Thymus (tissue), 11 donors: ENCODE measurements at regions not wholly inside any gene's neighbourhood (a gene's known extent, or its start where the extent isn't known, plus 50 kb on each side); places are given as distances from the start of the nearest gene placed in this dataset.

Experiments used
- DNase-seq, 9 donors: peaks; one replicate each; pipeline ENCODE4 v3.0.0-alpha.2; 2013; ENCODE audit warnings: low spot score in 9 of 9, low read depth in 6 of 9, missing footprints in 1 of 9
- H3K27ac ChIP-seq, 2 donors: one replicate each; pipeline ENCODE4 v1.5.1; 2013; ENCODE audit warnings: control low read depth in 1 of 2, low read depth in 1 of 2, low read length in 1 of 2, mild to moderate bottlenecking in 1 of 2, moderate library complexity in 1 of 2
- H3K27me3 ChIP-seq, 2 donors: one replicate each; pipeline ENCODE4 v1.5.1; 2013; ENCODE audit warnings: low read length in 1 of 2; ENCODE audit not compliant: control insufficient read depth in 2 of 2, insufficient read depth in 1 of 2
- H3K36me3 ChIP-seq, 2 donors: one replicate each; pipeline ENCODE4 v1.5.1; 2013; ENCODE audit warnings: low read length in 1 of 2, mild to moderate bottlenecking in 1 of 2, moderate library complexity in 1 of 2; ENCODE audit not compliant: control insufficient read depth in 2 of 2, insufficient read depth in 2 of 2
- H3K4me1 ChIP-seq, 2 donors: one replicate each; pipeline ENCODE4 v1.5.1; 2013; ENCODE audit warnings: low read length in 2 of 2; ENCODE audit not compliant: control insufficient read depth in 2 of 2, insufficient read depth in 2 of 2
- H3K4me3 ChIP-seq, 2 donors: one replicate each; pipeline ENCODE4 v1.5.1; 2013; ENCODE audit warnings: low read length in 2 of 2, control low read depth in 1 of 2, mild to moderate bottlenecking in 1 of 2
- H3K9me3 ChIP-seq, 2 donors: one replicate each; pipeline ENCODE4 v1.5.1; 2013; ENCODE audit warnings: low read length in 1 of 2, mild to moderate bottlenecking in 1 of 2; ENCODE audit not compliant: control insufficient read depth in 2 of 2, insufficient read depth in 1 of 2
- WGBS: extraction: QIAGEN DNeasy Blood & Tissue Kit; methylation state at CpG from one replicate; pipeline ENCODE4 v1.1.7; 2013; 5-methylcytosine and 5-hydroxymethylcytosine counted together
- donor health status: healthy.

GRCh38 chr1:58896246-58897183 is 112.7 kb upstream of the JUN start:
- DNase-seq = no peak
- Histone ChIP-seq H3K36me3 (no peaks in the 10 kb centered on the region), H3K4me3 (no peak overlapping the region), H3K9me3 (no peaks in the 10 kb centered on the region), H3K27me3 (peaks cover 0 to 3% of the 10 kb centered on the region in 2 donors), H3K4me1 (peaks cover 0 to 21% of the 10 kb centered on the region in 2 donors), H3K27ac (no peak overlapping the region)
- WGBS = 69% methylated on average over 8 of the region's 8 CpGs

DNA sequence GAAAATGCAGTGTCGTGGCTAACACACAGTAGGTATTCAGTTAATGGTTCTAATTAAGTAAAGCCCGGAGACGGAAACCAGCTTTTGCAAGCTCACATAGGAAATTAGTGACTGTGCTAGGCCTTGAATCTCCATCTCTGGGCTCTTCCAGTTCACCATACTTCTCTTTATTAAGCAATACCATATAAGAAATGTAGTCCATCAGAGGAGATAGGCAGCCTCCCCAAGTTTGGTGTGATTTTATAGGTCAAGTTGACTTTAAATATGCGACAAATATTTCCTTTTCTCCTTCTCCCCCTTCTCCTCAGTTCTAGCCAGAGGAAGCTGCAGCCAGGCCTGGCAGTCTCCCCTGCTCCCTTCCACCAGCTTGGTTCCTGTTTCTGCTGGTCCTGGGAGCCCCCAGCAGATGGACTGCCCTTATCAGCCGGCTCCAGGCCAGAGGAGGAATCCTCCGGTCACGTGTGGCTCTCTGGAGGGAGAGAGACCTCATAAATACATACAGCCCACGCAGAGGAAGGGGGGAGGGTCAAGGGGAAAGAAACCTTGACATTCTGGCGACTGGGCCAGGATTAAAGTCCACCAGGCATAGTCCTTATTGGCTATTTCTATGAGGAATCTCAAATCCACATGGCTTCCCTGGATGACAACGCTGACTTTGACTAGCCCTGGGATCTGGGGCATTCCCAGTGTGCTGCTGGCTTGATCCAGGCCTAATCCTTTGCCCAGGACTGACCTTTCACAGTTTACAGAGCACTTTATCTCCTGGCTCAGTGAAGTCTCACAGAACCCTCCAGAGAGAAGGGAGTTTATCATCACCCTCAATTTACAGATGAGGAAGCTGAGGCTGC is 115.1 kb upstream of the JUN start:
- no peak for DNase-seq
- Histone ChIP-seq H3K4me1 (peaks cover 3 to 26% of the 10 kb centered on the region in 2 donors), H3K9me3 (no peaks in the 10 kb centered on the region), H3K27ac (no peak overlapping the region), H3K27me3 (peaks cover 0 to 3% of the 10 kb centered on the region in 2 donors), H3K4me3 (no peak overlapping the region), H3K36me3 (no peaks in the 10 kb centered on the region)
- 55% methylated on average over 10 of the region's 10 CpGs for WGBS

DNA sequence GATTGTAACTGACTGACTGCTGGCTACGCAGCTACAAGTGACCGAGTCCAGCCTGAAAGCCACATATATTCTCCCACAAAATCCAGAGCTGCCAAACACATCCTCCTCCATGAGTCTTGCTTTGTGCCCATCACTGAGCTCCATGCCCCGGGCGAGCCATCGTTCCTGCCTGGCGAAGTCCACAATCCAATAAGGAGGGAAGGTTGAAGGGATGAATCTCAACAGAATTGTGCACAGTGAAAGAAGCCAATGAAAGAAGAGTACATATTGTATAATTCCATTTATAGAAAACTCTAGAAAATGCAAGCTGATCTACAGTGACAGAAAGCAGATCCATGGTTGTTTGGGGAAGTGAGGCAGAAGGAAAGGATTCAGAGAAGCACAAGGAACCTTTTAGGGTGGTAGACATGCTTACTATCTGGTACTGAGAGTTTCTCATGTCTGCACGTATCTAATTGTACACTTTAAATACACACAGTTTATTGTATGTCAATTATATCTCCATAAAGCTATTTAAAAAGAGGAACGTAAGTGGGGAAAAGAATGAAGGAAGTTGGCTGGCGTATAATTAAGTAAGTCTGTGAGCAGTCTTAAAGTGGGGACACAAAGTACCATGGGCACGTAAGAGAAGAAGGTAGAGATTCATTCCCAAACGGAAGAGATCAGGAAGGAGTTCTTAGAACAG is 115.9 kb upstream of the JUN start:
- H3K27ac ChIP-seq = no peak overlapping the region
- no peak overlapping the region for H3K4me3 ChIP-seq
- H3K4me1 ChIP-seq = peaks cover 3 to 30% of the 10 kb centered on the region in 2 donors
- no peaks in the 10 kb centered on the region for H3K9me3 ChIP-seq
- whole genome bisulfite sequencing = 79% methylated on average over 11 of the region's 11 CpGs
- DNase-seq = no peak
- no peaks in the 10 kb centered on the region for H3K36me3 ChIP-seq
- peaks cover 0 to 3% of the 10 kb centered on the region in 2 donors for H3K27me3 ChIP-seq

GRCh38 chr1:58900396-58900795 is 116.5 kb upstream of the JUN start:
- Histone ChIP-seq H3K27ac (no peak overlapping the region), H3K4me3 (no peak overlapping the region), H3K27me3 (peaks cover 0 to 3% of the 10 kb centered on the region in 2 donors), H3K36me3 (no peaks in the 10 kb centered on the region), H3K4me1 (peaks cover 3 to 25% of the 10 kb centered on the region in 2 donors), H3K9me3 (no peaks in the 10 kb centered on the region)
- DNase-seq = no peak
- 87% methylated on average over 3 of the region's 3 CpGs for WGBS

DNA sequence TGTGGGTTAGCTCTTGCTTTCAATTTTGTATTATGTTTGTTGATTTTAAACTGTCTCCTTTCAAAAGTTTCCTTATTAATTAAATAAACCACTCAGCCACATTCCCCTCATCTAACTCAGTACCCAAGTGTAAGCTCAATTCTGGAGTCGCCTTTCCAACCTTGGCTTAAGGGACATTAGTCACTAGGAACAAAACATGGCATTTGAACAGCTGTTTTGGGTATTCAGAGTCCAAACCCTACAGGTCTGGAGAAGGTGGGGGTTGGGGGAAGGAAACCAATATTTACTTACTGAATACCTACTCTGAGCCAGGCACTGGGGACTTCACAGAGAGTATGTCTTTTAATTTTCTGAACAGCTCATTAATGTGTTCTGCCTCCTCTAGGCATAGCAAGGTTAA is 117.2 kb upstream of the JUN start:
- 95% methylated on average over 1 of the region's 1 CpG for WGBS
- Histone ChIP-seq H3K36me3 (no peaks in the 10 kb centered on the region), H3K4me3 (no peak overlapping the region), H3K27me3 (peaks cover 0 to 3% of the 10 kb centered on the region in 2 donors), H3K27ac (no peak overlapping the region), H3K9me3 (no peaks in the 10 kb centered on the region), H3K4me1 (peaks cover 3 to 19% of the 10 kb centered on the region in 2 donors)
- no peak for DNase-seq

DNA sequence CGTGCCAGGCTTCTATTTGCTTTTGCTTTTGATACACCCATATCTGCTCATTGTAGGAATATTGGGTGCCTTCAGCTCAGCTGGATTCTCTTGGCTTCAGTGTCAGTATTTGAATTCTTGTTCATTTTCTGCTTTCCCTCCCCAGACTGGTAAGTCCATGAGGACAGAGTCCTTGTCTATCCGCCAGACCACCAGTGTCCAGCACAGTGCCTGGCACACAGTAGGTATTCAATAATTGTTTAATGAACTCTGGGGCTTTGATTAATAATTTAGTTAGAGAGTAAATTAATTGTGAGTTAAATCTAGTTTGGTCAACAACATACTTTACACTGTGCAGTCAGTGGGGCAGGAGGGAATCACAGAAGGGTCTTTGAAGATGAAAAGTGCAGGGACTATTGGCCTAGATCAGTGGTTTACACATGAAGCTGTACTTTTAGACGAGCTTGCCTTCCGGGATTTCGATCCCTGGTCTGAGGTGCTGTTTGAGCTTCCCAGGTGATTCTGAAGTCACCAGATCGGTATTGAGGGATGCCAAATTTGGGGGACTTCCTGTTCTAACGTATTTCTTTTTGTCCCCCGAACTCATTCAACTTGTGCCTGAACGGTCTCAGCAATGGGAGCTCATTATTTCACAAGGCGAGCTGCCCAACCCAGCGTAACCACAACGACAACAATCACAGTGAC is 119.1 kb upstream of the JUN start:
- peak overlapping the region; percentile 28 to 61 for H3K4me3 ChIP-seq
- WGBS = 40% methylated on average over 12 of the region's 12 CpGs
- DNase-seq = peak in 1 of 9 donors; percentile 11
- no peaks in the 10 kb centered on the region for H3K9me3 ChIP-seq
- peak overlapping the region; percentile 73 to 94 for H3K27ac ChIP-seq
- peaks cover 0 to 3% of the 10 kb centered on the region in 2 donors for H3K27me3 ChIP-seq
- peaks cover 3 to 9% of the 10 kb centered on the region in 2 donors for H3K4me1 ChIP-seq
- no peaks in the 10 kb centered on the region for H3K36me3 ChIP-seq

DNA sequence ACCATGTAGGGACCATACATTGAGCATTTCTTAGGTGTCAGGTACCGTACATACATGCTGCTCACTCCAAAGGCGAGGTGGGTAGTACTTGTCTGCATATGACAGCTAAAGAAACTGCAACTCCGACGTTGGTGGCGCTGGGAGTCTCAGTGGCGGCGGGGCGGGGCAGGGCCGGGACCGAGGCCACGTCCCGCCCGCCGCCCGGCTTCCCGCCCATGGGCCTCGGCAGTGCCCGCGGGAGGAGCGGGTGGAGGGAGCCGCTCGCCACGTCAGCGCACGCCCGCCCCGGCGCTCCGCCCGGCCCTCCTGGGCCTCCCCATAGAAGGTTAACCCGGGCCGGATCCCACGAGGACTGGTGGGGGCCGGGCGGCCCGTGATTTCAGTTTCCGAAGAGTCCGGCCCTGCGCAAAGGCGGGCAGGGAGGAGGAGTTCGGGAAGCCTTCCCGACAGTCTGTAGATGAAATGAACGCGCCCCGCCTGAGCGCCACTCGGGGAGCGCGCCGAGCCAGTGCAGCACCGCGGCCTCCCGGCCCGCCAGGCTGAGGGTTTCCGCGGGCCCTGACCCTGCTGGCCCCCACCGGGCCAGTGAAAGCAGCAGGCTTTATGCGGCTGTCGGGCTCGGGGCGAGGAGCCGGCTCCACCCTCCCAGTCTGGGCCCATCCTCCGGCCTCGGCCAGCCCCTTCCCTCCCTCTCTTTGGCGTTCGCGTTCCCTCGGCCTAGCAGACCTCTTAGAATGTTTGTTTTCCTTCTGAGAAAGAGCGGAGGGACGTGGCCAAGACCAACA is 119.9 kb upstream of the JUN start:
- Histone ChIP-seq H3K9me3 (no peaks in the 10 kb centered on the region), H3K27ac (peak overlapping the region; percentile 73 to 94), H3K36me3 (no peaks in the 10 kb centered on the region), H3K27me3 (peaks cover 0 to 3% of the 10 kb centered on the region in 2 donors), H3K4me1 (peaks cover 3 to 9% of the 10 kb centered on the region in 2 donors), H3K4me3 (peak overlapping the region; percentile 43 to 61)
- 2% methylated on average over 70 of the region's 70 CpGs for WGBS
- peak in 6 of 9 donors; percentile 24 to 76 (median 53) for DNase-seq
